ENCODE measurements at regions not wholly inside any gene's neighbourhood (a gene's known extent, or its start where the extent isn't known, plus 50 kb on each side); places are given as distances from the start of the nearest gene placed in this dataset.

DNA sequence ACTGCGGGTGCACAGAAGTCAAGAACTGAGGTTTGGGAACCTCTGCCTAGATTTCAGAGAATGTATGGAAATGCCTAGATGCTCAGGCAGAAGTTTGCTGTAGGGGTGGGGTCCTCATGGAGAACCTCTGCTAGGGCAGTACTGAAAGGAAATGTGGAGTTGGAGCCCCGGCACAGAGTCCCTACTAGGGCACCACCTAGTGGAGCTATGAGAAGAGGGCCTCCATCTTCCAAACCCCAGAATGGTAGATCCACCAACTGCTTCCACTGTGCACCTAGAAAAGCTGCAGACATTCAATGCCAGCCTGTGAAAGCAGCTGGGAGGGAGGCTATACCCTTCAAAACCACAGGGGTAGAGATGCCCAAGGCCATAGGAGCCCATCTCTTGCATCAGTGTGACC lies 1336.0 kb upstream of the CELF2 start:
- Histone ChIP-seq H3K9me3 (replicated peaks; ENCODE audit: control insufficient read depth, insufficient read depth, low read length) (no peaks in the 10 kb centered on the region), H3K36me3 (ENCODE audit: control insufficient read depth in 2 of 2, extremely low read depth in 1 of 2, insufficient read depth in 2 of 2, low read length in 2 of 2) (no peaks in the 10 kb centered on the region), H3K4me2 (ENCODE audit: insufficient read depth, low read length) (no peak overlapping the region), H3K9me1 (replicated peaks; ENCODE audit: control insufficient read depth, extremely low read depth, insufficient read depth, low read length) (no peaks in the 10 kb centered on the region), H3K9ac (replicated peaks; ENCODE audit: extremely low read depth, insufficient read depth, low read length) (no peak overlapping the region), H4K20me1 (replicated peaks; ENCODE audit: control insufficient read depth, extremely low read depth, insufficient read depth, low read length) (no peaks in the 10 kb centered on the region), H3K27me3 (ENCODE audit: control insufficient read depth in 2 of 2, insufficient read depth in 2 of 2, low read length in 2 of 2) (no peaks in the 10 kb centered on the region), H3K79me2 (ENCODE audit: control insufficient read depth, insufficient read depth, low read length) (no peaks in the 10 kb centered on the region), H3K4me1 (ENCODE audit: control insufficient read depth, extremely low read depth, insufficient read depth, low read length) (no peaks in the 10 kb centered on the region), H3K27ac (ENCODE audit: insufficient read depth, low read depth, low read length) (no peak overlapping the region), H3K4me3 (replicated peaks in 1 of 3; ENCODE audit: insufficient read depth in 1 of 3, low read depth in 1 of 3, low read length in 3 of 3) (no peak overlapping the region), H2AFZ (ENCODE audit: low read depth, low read length) (no peak overlapping the region)
- dilution Hi-C loops (cut with MboI; ENCODE audit: extremely low pct_ligation_motif_present, low sequenced_read_pairs) = no loop called here
- no TSS peak for BruUV-seq (replicated peaks)
- POLR2A ChIA-PET = no interaction called here
- TF ChIP-seq, protein P1, sequence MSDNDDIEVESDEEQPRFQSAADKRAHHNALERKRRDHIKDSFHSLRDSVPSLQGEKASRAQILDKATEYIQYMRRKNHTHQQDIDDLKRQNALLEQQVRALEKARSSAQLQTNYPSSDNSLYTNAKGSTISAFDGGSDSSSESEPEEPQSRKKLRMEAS (IDR thresholded peaks at IDR 0.05; ENCODE audit: insufficient read depth, insufficient read length) = no peak
- TF ChIP-seq POLR2A (IDR thresholded peaks at IDR 0.05; ENCODE audit: low read depth, low read length) (no peak), POLR2AphosphoS5 (IDR thresholded peaks at IDR 0.05; ENCODE audit: insufficient read depth, low read depth, low read length) (no peak), JUN (IDR thresholded peaks at IDR 0.05; ENCODE audit: borderline replicate concordance, insufficient read depth, insufficient read length, low read depth) (no peak), MYC (IDR thresholded peaks at IDR 0.05; ENCODE audit: low read depth, low read length) (no peak), FOS (IDR thresholded peaks at IDR 0.05; ENCODE audit: borderline replicate concordance, insufficient read depth, low read length) (no peak), GATA2 (IDR thresholded peaks at IDR 0.05; ENCODE audit: insufficient read depth, insufficient read length, low read depth, low read length) (no peak), EZH2 (IDR thresholded peaks at IDR 0.05; ENCODE audit: borderline replicate concordance, low read depth, low read length, severe bottlenecking) (no peak)
- TF ChIP-seq, protein P2, sequence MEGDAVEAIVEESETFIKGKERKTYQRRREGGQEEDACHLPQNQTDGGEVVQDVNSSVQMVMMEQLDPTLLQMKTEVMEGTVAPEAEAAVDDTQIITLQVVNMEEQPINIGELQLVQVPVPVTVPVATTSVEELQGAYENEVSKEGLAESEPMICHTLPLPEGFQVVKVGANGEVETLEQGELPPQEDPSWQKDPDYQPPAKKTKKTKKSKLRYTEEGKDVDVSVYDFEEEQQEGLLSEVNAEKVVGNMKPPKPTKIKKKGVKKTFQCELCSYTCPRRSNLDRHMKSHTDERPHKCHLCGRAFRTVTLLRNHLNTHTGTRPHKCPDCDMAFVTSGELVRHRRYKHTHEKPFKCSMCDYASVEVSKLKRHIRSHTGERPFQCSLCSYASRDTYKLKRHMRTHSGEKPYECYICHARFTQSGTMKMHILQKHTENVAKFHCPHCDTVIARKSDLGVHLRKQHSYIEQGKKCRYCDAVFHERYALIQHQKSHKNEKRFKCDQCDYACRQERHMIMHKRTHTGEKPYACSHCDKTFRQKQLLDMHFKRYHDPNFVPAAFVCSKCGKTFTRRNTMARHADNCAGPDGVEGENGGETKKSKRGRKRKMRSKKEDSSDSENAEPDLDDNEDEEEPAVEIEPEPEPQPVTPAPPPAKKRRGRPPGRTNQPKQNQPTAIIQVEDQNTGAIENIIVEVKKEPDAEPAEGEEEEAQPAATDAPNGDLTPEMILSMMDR (IDR thresholded peaks at IDR 0.05; ENCODE audit: extremely low read depth in 1 of 2, insufficient read depth in 1 of 2, low read depth in 1 of 2, low read length in 2 of 2) = no peak
- DNase-seq (ENCODE audit: low read depth, low spot score) (no peak), FAIRE-seq (no peak)
- CTCF ChIA-PET = no interaction called here
- intact Hi-C loops (cut with micrococcal nuclease) = no loop called here

Data from endothelial cell of umbilical vein (primary cell).